Activated CD4-positive, alpha-beta T cell treated with anti-CD3 and anti-CD28 coated beads, Interleukin-2, amount 50 U/mL, for 16 hours (primary cell): ENCODE measurements at regions not wholly inside any gene's neighbourhood (a gene's known extent, or its start where the extent isn't known, plus 50 kb on each side); places are given as distances from the start of the nearest gene placed in this dataset.
A peak's percentile ranks its signal among the peaks of the same experiment; 100 is the strongest.
"Not testable (repeated sequence)": the region's sequence is repeated elsewhere in the genome, so short reads cannot be mapped to it uniquely, and the experiment has no call there.

Experiments
- DNase-seq: peaks from one replicate; pipeline ENCODE4 v3.0.0-alpha.2; 2020

DNA sequence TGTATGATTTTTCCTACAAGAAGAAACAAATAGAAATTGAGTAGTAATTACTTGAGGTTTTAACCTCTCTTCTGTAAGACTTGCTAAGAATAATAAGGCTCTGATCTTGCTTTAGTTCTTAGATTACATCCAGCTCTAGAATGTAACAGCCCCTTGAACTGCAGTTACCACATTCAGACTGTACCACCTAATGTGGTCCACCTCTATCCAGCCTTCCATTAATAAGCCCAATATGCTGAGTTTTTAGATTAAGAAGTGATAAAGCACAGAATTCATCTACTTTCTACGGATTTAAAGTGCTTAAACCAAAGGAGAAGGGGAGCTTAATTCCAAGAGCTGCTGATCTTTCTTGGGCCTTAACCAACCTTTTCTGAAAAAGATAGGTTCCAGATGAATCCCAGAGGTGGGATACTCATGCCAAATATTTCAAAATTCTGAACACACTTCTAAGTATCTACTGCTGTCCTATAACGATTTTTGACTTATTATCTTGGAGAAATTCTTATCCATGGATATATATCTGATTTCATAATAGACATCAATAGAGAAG is 131.5 kb downstream of the ZNF608 start:
- DNase-seq: no peak

DNA sequence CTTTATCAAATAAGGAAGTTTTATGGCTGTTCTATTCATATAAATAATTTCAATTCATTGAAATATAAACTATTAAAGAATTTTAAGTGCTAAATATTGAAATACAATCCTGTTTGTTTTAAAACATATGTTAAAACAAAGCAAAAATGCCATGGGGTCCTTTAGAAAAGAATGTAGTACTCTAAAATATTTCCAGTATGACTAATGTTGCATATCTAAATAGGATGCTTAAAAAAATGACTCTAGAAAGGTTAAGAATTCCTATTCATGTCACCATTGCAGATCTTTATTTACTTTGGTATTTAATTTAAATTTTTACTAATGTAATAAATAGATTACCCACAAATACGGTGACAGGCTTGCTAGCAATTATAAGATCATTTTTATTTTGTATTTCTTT is 132.3 kb downstream of the ZNF608 start:
- no peak for DNase-seq

DNA sequence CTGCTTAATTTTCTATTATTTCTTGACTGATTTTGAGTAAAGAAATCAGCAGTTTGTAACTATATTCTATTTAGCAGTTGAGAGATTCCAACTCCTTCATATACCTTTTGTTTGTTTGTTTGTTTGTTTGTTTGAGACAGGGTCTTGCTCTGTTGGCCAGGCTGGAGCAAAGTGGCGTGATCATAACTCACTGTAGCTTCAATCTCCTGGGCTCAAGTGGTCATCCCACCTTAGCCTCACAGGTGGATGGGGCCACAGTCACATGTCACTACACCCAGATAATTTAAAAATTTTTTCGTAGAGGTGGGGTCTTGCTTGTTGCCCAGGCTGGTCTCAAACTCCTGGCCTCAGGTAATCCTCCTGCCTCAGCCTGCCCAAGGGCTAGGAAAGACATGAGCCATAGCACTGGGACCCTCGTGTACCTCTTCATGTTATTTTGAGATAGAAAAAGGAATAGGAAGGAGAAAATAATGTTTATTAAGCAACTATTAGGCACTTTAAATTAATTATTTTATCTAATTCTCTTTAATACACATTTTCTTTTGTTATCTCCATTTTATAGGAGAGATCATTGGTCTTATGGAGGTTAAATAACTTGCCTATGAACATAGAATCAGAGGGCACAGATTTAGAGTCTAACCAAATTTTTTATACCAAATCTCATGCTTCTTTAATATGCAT is 133.0 kb downstream of the ZNF608 start:
- no peak for DNase-seq

DNA sequence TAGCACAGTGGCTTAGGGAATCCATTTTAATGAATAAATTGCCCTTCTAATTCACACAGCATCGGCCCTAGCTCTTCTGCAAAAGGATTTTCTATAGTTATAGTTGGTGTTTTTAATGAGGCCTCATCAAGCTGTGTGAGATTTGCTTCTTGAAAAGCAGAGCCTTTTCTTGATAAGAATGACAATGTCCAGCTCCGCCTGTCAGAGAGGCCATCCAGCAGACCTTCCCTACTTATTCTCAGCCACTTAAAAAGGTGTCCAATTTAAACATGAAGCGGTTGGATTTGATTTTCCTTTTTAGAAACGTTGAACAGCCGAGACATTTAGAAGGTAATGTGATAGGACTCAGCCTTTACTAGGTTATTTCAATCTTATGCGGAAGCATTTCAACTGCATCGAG is 134.4 kb downstream of the ZNF608 start:
- DNase-seq: no peak

DNA sequence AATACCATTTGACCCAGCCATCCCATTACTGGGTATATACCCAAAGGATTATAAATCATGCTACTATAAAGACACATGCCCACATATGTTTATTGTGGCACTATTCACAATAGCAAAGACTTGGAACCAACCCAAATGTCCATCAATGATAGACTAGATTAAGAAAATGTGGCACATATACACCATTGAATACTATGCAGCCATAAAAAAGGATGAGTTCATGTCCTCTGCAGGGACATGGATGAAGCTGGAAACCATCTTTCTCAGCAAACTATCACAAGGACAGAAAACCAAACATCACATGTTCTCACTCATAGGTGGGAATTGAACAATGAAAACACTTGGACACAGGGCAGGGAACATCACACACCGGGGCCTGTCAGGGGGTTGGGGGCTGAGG is 135.2 kb downstream of the ZNF608 start:
- DNase-seq: not testable (repeated sequence)

DNA sequence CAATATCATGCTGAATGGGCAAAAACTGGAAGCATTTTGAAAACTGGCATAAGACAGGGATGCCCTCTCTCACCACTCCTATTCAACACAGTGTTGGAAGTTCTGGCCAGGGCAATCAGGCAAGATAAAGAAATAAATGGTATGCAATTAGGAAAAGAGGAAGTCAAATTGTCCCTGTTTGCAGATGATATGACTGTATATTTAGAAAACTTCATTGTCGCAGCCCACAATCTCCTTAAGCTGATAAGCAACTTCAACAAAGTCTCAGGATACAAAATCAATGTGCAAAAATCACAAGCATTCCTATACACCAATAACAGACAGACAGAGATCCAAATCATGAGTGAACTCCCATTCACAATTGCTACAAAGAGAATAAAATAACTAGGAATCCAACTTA is 136.8 kb downstream of the ZNF608 start:
- not testable (repeated sequence) for DNase-seq

DNA sequence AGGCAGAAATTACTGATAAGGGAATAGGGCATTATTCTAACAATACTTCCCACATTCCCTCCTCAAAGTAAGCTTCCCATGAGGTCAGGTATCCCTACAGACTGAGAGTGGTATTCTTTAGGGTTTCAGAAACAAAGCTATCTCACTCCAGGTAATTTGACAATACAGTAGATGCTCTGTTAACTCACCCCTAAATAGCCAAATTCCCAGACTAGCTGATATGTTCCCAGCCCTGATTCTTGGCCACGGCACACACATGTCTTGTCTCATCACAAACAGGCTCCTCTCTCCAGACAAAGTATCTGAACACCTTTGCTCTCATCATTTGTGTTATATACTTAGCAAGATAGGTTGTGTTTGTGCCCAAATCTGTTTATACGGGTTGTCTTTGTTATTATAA is 139.9 kb downstream of the ZNF608 start:
- DNase-seq: no peak

DNA sequence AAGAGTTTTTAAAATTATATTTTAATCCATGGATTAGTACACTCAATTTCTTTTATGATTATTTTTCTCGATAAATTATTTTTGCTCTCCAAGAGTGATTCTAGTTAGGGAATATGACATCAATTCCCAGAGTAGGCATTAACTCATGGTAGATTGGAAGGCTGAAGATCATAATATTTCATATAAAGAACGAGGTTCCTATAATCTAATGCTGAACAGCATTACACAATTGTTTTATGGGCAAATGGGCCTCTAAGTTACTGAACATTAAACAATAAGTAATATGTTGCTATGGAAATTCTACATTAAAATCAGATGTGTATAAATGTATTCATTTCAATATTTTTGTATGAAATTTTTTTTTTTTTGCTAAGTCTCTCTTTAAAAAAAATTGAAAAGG is 140.3 kb downstream of the ZNF608 start:
- DNase-seq: no peak

DNA sequence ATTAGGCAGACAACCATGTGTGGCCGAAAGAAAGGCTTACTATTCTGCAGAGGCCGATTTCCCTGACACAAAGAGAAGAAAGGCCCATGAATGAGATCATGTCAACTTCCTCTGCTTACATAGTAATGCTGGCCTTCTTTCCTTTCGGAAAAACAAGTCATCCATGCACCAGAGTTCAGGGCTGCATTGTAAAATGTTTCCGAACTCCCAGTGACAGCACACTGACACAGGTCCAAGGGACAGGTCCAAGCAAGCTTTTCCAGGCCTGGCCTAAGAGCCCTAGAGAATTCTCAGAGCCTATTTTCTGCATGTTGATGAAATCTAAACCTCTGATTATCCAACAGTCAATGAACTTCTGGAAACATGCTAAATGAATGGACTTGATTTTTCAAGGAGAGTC is 140.9 kb downstream of the ZNF608 start:
- DNase-seq: no peak

DNA sequence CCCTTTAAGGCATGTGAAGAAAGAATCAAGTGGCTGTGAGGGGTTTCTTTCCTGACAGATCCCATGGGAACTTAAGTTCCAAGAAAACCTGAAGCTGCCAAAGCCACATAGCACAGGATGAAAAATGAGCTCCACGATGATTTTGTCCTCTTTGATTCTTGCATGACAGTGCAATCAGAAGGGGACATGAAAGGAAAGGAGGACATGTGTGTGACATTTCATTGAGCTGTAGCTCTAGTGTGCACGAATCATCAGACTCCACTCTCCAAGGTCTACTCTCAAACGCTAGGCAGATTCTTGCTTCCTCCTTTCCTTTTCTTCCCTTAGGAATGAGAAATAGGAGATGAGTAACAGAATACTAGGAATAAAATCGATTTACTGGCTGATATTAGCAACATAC is 142.0 kb downstream of the ZNF608 start:
- no peak for DNase-seq

DNA sequence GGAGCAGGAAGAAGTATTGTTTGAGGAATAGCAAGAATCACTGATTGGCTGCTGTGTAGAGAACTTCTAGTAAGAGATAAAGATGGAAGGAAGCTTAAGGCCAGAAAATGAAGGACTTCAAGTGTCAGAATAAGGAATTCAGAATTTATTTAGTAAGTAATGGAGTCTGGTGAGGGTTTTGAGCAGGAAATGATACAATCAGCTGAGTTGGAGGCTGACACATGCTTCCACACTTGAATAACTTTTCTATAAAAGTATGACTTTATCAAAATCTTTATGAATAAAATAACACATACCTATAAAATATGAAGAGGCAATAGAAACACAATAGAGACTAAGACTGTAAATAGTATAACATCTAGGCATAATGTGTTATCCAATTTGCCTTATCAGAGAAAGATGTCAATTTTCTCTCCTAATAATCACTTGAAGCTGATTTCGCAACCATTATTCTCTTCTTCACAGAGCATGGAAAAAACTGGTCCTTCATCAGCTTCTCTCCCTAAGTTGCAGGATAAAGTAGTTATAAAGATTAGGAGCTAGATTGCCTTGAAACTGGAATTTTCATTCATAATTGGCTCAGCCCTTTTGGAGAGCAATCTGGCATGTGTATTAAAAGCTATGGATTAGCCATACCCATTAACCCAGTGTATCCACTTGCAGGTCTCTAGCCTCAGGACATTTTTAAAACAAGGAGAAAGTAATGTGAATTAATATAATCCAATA is 143.4 kb downstream of the ZNF608 start:
- no peak for DNase-seq

DNA sequence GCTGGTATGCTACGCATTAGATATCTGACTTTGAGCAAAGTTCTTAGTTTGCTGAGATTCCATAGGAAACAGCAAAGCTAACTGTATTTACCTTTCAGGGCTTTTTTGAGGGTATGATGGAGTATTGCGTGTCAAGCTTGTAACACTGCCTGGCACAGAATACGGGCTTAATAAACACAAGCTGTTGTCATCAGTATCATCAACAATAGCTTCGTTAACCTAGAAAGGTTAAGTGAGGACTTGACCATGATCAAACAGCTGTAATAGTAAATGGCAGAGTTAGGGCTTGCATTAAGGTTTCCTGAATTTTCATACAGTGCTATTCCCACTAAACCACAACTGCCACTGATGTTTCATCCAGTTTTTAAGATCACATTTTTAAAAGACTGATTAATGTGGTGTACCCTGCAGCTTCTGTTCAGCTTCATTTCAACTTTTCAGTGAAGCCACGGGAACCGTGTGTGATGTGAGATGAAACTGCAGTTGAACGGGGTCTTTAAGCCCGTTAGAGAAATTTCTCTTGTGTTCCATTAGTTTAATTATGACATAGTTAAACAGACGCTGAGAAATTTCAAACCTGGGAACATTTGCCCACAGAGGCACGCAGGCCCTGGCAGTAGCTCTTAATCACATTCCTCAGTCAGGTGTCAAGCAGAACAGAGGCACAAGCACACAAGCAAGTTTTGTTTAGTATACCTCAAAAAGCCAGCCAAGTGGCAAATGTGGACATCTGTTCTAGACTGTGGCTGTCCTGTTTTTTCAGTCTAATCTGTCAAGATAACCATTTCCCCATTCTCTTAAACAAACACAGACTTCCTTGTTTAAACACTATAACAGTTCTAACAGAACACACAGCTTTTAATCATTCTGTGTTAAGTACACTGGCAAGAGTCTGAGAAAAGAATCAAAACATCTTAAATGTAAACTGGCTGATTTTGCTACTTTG is 147.1 kb downstream of the ZNF608 start:
- DNase-seq: no peak

DNA sequence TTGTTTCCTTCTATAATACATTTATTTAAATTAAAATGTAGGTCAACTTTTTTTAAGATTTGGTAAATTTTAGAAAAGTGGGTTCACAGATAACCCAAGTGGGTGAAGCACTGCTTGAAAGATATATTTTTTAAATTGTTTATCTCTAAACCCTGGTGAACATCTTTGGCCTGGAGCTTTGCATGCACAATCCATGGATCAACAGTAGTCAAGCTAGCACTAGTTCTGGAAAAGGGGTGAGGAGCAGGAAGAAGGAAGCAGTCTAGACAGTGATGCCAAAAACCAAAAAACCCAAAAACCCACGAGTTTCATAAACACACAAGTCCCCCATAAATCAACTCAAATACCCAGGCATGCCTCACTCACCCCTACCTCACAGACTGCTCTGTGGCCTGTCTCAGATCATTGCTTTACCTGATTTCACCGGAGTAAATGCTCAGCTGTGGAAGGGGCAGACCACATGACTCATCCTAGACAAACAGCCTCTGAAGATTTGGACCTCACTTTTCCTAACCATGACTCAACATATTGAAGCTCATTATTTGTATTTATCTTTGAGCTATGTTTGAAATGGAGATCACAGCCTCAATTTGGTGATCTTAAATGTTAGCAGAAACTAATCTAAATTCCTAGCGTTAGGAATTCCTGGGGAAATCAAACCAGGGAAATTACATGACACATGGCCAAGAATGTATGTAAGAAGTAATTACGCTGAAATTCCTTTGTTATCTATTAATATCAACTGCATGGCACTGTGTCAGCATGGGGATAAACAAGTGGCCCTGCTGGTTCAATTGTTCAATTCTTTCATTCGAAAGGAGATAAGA is 149.6 kb downstream of the ZNF608 start:
- DNase-seq: no peak

DNA sequence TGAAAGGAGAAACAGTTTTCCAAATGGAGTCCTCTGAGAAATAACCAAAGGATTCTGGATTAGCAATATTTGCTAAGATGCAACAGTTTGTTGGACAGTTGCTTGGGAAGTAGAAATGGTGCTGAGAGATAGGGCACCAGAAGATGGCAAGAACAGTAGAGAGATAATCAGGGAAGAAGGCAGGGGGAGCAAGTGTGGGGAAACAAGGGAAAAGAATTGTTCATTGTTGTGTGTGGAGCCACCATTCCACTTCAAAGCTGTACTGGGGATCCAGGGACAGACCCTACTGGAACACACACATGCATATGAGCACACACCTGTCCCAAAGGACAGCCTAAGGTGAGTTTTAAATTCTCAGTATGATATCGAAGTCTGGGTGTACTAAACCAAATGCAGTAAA is 152.5 kb downstream of the ZNF608 start:
- DNase-seq: no peak

DNA sequence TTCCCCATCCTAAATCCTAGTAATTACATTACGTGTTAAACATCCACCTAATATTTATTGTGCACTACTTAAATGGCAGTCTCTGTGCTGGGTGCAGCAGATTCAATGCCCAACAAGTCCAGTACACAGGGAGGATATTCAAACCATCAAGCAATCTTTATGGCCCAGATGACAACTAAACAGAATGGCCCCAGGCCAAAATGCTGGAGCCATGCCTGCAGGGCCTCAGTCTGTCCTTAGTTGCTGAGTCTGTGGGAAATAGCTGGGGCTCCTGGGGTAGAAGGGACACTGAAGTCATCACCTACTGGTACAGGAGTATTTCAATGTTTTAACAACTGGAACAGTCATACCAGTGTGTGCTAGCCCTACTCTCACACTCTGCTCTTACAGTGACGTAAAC is 153.5 kb downstream of the ZNF608 start:
- no peak for DNase-seq

DNA sequence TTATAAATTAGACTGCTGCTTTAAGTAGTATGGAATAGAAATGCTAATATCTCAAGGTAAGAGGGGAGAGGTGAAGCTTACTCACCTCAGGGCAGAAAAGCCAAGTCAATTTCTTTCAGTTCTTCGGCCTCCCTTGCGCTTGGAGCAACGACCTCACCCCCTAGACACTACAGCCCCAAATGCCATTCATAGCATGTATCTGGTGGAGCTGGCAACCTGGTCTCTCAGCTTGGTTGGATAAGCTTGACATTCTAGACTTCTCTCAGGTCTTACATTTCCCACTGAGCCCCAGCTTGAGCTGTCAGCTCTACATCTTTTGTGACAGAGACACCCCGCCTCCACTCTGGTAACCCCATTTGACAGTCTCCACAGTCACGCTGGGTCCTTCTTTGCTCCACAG is 154.9 kb downstream of the ZNF608 start:
- no peak for DNase-seq

DNA sequence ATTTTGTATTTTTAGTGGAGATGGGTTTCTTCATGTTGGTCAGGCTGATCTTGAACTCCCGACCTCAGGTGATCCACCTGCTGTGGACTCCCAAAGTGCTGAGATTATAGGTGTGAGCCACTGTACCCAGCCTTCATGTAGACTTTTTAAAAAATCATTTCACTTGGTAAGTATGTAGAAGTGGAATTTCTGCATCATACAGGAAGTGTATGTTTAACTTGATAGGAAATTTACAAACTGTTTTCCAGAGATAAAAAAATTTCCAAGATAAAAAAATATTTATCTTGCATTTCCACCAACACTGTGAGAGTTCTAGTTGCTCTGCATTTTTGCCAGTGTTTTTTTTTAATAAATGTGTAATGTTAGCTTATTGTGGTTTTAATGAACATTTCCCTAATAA is 155.8 kb downstream of the ZNF608 start:
- DNase-seq: no peak

DNA sequence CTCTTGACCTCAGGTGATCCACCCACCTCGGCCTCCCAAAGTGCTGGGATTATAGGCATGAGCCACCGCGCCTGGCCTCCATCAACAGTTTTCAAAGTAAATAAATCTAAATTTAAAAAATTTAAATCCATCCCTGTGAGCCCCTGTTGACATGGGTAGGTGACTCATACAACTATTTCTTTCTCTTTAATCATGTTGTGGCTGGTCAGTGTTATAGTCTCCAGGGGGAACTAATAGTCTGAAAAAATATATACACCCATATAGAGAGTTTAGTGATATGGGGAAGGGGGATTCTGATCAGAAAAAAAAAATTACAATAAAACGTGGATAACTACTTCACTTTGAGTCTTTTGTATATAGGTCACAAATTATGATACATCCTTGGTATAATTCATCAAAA is 159.2 kb downstream of the ZNF608 start:
- no peak for DNase-seq

DNA sequence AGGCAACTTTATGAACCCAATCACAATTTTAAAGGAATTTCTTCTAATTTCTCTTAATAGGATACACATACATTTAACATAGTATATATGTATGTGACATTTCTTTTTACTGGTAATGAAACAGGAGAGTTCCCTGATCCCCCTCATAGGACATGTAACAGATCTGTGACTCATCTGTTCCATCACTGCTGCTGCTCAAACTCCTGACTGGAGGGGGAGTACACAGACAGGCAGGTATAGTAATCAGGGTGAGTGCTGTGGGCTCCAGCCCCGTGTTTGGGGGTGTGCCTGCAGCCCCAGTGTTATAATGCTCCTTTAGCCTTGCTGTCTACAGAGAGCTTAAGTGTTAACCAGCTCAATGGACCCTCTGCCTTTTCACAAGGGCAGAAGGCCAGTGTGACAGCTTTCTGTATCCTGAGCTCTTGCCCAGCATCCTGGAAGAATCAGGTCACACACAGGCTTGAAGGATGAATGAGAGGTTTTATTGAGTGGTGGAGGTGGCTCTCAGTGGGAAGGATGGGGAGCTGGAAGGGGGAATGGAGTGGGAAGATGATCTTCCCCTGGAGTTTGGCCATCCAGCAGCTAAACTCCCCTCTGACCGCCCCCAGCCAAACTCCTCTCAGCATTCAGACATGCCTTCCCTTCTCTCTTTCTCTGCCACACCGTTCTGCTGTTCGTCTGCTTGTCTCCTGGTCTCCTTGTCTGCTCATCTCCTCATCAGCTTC is 161.3 kb downstream of the ZNF608 start:
- no peak for DNase-seq

DNA sequence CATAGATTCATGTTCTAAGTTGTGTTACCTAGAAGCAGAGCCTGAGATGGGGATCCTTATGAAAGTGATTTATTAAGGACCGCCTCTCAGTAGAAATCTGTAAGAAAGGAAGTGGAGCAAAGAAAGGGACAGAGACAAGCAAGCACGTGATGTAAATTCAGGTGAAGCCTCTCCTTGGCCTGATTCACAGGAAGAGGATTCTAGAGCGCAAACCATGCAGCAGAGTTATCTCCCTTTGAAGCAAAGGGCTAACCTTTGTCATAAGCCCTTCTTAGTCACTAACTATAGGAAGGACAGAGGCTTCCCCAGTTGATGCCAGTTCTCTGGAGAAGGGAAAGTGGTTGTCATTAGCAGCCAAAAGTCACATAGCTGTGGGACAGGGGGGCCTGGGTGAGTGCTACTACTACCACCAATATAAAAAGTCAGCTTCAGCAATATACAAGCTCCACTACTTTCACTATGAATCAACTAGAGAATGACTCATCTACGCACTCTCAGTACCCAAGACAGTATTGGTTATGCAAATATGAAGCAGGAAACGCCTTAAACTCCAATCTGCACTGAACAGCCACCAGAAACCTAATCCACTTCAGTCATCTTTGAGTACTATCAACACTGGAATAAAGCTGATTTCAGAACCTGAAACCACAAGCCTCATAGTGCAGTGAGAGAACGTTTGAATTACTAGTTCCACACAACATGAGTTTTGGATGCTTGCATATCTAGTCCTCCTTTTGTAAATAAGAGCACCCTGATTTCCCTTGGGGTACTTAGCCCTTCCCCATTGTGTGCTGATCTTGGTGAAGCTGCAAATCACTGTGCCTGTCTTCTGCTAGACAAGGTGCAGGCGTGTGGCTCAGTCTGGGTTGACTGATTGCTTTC is 162.7 kb downstream of the ZNF608 start:
- peak; percentile 86 for DNase-seq

DNA sequence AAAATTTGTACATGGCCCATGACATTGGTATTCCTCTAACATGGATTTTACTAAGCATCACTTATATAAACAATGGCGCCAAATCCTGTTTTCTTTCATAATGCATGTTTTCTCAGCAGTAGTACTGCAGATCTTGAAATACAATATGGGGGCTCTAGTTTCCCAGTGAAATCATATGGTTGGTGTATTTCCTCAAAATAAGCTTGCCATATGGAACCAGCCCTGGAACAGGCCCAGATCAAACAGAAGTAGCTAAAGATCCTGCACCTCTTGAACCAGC is 163.9 kb downstream of the ZNF608 start:
- no peak for DNase-seq
